COR-L47 (cell line): ENCODE measurements at regions not wholly inside any gene's neighbourhood (a gene's known extent, or its start where the extent isn't known, plus 50 kb on each side); places are given as distances from the start of the nearest gene placed in this dataset.

ENCODE experiments used
- DNase-seq: peaks from one replicate; lab custom pipeline; 2025; lab: John Stamatoyannopoulos, UW

DNA sequence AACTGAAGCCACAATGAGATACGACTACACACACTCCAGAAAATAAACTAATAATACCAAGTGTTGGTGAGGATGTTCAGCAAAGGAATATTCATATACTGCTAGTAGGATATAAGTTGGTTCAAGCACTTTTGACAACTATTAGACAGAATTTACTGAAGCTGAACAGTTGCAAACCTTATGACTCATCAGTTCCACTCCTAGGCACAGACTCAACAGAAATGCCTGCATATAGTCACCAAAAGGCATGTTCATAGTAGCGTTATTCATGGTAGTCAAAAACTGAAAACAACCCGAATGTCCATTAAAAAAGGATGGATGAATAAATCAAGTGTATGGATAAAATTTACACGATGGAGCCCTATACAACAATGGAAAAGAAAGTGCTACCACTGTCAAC, 232.0 kb downstream of the ANAPC1 start:
- DNase-seq = no peak

DNA sequence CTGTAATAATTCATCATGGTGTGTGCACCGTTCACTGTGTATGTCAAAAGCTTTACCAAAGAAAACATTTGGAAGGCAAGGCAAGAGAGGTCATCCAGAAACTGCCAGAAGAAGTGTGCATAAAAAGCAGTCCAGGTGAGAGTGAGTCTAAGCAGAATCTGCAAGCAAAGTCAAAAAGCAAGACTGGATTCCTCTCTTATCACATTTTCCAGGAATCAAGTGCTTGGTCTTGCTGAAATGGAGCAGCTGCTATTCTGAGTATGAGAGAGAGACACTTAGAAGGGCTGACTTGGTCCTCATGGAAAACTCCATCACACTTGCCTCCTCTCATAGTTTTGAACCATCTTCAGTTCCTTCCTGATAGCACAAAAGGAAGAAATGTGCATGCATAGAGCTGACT, 231.3 kb downstream of the ANAPC1 start:
- no peak for DNase-seq

DNA sequence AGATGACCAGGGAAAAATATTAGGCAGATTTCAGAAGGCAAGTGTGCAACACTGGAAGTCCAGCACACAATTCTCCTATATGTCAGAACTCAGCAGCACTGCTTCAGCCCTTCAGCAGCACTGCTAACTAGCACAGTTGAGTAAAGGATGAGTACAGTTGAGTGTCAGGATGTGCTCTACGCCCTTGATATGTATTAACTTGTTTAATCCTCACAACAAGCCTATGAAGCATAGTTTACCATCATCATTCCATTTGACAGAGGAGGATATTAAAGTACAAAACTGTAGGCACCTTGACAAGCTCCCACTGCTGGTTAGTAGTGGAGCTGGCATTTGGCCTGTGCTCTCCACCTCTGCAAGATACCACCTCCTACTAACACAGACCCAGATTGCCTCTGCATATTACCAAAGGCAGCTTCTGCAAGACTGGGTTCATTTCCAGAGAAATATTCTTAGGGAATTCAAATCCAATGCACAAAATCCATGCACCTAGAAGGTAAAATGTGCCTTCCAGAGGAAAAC, 230.8 kb downstream of the ANAPC1 start:
- no peak for DNase-seq

DNA sequence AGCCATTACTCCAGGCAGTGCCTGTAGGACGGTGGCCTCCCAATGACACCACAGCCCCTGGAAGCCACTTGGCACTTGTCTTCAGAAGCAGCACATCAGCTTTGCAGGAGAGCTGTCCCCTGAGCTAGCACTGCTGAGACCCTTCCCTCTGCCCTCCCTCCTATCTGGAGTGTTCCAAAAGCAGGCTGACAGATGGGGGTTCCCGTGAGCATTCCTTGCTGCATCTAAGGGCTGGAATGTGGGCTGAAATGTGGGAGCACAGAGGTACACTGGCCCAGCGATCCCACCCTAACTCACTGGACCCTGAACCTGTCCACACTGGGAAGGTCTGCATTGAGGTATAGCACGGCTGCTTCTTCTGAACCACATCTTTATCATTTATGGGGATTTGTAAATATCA, 230.1 kb downstream of the ANAPC1 start:
- DNase-seq = no peak

DNA sequence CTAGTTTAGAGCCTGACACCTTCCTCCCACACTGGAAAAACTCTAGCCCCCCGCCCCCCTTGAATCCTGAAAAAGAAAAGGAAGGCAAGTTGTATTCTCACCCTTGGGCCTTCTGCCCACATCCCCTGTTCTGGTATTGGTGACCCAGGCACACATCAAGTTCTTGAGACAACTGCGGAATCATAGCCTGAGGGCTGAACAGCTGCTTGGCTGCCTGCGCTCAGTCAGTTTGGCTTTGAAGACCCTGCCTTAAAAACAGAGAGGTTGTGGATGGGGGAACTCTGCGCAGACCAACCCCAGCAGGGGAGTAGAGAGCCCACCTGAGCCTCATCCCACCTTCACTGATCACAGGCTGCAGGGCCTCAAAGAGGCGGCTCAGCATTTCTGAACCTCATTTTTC, 229.2 kb downstream of the ANAPC1 start:
- no peak for DNase-seq

DNA sequence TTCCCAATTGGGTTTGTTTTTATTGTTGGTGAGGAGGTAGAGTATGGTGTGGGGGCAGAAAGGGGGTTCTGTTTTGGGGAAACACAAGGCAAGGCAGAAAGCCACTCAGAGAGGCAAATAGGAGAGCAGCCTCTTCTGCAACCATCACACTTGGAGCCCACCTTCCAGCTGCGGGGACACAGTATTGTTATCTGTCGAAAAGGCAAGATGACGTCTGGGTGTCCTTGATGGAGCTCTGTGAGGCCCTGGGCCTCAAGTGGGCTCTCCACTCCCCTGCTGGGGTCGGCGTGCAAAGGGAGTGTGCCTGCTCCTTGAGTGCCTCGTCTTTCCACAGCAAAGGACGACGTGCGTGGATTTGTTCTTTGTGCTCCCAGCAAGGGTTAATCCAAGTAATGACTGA, 227.6 kb downstream of the ANAPC1 start:
- DNase-seq = no peak

DNA sequence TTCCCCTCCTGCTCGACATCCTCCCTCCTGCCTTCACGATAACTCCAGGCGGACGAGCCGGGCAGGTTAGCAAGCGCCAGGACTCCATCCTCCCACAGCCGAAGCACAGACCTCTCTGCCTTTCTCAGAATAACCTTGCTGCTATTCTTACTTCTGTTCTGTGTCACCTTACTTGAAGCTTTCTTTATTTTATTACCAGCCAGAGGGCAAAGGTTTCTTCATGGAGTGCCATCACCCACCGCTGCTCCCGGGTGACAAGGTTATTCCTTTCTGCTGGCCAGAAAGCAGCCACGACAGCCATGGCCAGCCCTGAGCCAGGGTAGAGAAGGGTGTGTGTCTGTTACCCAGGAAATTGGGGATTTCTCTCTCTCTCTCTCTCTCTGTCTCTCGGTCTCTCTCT, 227.1 kb downstream of the ANAPC1 start:
- no peak for DNase-seq

DNA sequence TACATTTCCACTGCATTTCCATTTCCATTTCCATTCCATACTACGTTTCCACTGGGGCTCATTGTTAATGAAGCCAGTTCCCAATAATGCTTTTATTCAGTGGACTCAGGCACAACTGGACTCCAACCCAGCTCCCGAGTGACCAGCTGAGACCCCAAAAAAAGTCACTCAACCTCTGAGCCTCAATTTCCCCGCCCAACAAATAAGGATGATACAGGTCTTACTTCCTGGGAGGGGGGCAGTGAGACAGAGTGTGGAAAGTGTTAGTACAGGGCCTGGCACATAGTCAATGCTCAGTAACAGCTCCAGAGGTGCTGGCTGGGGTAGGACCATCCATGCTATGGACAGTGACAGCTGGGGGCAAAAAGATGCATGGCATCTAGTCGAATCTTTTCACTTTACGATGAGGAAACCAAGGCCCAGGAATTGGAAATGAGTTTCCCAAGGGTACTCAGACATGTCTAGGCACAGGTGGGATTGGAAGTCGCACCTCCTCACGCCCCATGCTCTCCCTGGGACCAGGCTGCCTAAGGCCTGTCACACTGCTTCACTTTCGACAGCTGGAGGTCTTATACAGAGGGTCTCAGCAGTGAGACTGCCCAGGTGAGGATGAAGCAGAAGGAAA, 226.5 kb downstream of the ANAPC1 start:
- no peak for DNase-seq

DNA sequence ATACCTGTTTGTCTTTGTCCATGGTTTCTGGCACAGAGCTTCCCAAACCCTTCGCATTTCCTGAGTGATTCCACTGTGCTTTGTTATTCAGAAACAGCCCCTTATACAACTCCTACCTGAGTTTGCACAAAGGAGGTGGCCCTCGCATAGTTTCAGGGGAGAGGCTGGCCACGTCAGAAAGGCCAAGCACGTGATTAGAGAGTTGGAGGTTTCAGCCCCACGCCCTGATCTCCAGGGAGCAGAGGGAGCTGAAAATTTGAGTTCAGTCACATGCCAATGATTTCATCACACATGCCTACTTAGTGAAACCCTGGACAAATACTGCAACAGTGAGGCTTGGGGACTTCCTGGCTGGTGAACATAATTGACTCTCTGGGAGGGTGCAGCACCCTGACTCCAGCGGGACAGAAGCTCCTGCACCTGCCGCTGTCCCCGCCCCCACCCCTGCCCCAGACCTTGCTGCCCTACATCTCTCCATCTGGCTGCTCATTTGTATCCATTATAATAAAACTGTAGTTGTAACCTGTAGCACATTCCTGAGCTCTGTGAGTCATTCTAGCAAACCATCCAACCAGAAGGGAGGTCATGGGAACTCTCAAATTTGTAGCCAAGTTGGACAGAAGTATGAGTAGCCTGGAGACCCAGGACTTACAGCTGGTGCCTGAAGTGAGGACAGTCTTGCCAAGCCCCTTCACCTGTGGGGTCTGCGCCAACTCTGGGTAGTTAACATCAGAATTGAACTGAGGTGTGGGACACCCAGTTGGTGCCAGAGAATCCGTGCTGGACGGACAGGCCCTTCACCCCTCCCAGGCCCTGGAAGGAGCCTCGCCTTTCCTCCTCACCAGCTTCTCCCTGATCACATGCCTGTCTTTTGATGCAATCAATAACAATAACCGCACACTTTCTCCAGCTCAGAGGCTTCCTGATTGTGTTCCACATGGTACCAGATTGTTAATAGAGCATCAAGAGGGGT, 224.3 kb downstream of the ANAPC1 start:
- DNase-seq = no peak

DNA sequence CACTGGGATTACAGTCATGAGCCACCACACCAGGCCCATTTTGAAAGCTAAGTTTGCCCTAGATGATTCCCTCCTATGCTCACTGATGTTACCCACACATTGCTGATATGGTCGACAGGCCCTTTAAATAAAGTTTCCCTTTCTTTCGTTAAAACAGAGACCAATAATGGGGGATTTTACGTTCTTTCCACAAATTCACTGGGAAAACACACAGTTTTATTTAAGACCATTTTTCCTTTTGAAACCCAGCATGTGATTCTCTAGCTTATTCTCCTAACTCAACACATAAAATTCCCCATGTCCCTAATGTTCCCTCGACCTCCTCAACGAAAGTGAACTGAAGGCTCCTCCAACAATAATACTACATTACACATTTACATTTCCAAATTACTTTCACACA, 223.2 kb downstream of the ANAPC1 start:
- no peak for DNase-seq

DNA sequence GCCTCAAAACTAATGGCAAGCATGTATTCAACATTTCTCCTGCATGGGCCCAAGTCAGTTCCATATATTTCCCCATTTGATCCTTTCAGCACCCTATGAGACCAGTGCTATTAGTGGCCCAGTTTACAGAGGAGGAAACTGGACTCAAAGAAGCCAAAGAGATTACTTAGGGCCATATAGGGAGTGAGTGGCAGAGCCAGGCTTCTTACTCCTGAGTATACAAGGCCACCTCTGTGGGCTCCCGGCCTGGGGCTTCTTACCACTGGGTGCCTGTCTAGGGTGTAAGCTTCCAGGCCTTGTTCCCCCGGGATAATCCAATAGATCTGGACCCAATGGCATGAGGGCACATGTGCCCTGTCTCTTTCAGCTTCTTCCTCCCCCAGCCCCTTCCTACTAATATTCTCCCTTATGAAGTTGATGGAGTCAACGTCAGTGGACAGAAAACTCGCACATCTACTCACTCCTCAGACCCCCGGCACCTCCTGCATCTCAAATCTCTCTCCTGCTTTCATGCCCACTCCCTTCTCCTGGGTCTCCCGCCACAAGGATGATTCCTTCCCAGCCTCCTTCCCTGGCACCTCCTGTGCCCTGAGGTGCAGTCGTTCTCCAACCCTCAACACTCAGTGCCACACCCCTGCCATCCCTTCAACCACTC, 222.6 kb downstream of the ANAPC1 start:
- no peak for DNase-seq

DNA sequence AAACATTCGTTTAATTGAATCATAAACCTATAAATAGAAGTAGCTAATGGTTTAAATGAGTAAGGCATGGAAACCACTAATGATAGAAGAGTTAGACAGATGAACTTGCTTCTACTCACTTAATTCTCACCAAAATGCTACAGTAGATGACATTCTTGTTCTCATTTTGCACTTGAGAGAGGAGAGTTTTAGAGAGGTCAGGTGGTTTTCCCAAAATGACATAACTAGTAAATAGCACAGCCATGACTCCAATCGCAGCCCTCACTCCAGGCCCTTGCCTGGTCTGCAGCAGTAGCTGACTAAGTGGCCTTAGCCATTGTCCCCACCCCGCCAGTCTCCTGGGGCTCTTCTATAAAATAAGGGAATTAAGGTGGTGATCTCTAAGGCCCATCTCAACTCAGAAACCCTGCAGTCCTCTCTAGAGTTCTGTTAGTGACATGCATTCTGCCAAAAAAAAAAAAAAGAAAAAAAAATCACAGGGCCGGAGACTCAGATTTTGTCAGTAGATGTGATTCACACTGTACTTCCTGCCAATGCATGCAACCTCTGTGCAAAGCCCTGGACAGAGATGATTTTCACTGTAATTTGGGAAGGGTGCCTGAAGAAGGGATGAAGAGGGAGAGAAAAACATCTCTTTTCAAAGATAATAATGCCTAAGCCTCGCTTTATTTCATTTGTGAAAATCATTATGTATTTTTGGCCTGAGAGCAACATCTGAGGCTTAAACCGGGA, 221.8 kb downstream of the ANAPC1 start:
- DNase-seq = no peak

DNA sequence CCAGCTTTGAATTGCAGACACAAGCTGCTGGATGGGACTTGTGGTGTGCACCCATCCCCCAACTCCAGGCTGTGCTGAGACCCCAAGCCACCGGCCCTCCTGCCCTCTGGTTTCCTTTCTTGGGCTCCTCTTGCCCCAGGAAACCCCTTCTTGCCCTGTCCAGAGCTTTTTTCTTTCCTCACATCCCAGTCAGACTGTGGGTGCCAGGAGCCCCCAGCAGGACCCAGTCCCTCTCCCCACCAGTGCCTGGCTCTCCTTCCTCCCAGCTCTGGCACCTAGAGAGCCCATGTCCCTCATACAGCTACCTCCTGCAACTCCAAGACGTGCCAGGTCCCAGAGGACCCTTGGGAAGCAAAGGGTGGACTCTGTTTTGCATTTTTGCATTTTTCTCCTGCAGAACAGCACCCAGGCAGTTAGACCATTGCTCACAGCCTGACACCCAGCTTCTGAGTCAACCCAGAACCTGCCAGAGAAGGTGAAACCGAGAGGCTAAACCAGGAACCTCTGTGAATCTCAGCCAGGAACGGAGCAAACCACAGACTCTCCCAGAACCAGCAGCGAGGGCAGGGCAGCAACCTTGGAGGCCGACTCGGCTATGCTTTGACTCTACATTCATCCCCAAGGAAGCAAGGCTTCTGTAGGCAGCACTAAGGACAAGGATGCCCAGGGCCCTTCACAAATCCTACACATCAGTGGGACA, 221.1 kb downstream of the ANAPC1 start:
- DNase-seq = no peak

DNA sequence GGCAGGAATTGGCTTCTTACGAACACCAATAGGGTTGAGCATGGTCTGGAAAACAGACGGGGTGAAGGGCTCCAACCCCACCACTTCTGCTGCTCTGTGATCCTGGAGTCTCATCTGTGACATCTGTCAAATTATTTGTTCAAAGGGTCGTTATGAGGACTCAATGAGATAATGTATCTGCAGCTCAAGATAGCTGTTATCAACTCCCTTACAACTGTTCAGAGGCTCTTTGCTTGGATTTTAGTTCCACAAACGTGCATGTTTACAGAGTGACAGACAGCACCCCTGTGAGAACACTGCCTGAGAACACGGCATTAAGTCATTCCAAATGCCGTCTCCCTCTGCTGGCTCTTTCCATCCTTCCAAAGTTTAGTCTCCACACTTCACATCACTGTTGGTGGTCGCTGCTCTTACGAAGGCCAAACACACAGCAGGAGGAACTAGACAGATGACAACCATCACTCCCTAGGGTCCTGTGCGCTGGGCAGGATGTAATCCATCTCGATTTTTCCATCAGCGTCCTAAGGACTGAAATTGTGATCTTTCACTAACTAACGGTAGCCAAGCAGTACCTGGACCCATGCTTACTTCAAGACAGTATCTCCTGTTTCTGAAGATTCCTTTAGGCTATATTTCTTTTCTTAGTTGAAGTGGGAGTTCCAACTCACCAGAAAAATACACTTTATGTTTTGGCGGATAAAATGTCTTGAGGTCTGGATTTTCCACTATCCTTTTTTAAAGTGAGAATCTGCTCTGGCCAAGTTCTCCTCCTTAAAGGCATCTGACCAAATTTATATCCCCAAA, 220.3 kb downstream of the ANAPC1 start:
- no peak for DNase-seq

DNA sequence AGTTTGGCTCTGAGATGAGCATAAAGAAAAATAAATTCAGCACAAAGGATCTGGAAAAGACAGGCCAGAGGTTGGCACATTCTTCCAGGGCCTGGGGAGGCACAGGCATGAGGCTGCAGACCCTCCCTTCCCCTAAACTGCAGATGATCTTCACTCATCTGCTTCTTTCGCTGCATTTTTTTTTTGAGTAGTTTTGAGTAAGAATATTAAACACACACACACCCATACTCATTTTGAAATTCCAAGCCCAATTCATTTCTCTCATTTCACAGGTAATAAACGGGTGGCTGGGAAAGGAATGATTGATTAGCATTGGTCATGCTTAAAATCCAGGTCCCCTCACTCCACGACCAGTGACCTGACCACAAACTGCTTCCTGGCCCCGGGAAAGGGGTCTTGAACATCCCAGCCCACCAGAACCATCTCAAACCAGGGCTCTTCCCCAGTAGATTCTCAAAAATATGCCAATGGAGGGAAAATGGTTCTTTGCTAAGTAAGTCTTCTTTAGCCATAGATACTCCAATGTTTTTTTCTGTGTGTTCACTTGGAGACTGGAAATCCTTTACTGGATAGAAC, 219.6 kb downstream of the ANAPC1 start:
- no peak for DNase-seq

DNA sequence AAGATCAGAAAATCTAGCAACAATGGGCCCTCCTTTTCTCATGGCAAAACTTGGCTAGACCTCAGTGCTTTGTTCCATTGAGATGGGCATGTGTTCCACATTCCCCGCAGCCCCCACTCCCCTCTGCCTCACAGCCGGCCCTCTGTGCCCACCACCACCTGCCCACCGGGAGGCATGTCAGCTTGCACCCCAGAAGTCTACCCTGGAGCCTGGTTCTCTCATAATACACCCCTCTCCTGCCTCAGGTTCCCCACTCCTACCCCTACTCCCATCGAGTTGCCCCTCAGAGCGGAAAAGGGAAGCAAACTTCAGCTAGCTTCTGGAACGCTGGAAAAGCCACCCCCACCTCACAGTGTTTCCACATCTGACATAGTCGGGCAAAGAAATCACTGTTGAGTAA, 219.0 kb downstream of the ANAPC1 start:
- no peak for DNase-seq

DNA sequence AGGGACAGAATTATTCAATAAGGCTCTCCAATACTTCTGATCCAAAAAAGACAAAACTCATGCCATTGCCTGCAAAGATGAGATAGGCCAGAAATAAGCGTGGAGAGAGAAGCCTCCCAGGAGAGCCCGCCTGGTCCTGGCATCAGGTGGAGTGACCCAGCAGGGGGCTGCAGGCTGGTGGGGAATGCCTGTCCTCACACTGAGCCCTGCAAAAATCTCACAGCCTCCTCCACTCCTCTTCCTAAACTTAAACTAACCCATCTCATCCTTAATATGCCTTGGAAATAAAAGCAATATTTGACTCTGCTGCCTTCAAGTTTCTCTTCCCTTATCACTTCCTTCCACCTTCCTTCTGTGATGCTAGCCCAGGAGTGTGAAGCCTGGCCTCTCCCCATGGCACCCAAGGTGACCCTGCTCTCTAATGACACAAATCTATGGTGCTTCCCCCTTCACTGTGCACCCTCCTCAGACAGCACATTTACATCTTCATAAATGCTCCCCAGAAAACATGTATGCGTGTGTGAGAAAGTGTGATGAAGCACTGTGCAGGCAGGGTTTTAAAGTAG, 218.4 kb downstream of the ANAPC1 start:
- no peak for DNase-seq

DNA sequence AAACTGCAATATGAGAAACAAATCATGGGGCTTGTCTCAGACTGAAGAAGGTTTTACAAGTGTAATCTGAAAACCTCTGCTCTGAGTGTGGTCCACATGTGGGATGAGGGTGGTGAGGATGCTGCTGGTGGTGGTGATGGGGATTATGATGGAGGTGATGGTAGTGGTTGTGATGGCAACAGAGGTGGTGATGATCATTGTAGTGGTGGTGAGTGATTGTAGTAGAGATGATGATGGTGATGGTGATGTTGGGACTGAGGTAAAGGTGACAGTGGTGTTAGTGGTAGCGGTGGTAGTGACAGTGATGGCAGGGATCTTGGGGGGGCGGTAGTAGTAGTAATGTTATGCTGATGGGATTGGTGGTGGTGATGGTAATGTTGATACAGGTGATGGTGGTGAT, 217.8 kb downstream of the ANAPC1 start:
- no peak for DNase-seq

DNA sequence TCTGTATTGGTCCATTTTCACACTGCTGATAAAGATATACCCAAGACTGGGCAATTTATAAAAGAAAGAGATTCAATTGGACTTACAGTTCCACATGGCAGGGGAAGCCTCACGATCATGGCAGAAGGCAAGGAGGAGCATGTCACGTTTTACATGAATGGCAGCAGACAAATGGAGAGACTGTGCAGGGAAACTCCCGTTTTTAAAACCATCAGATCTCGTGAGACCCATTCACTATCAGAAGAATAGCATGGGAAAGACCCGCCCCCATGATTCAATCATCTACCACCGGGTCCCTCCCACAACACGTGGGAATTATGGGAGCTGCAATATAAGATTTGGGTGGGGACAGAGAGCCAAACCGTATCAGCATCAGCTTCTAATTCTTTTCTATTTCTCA, 217.0 kb downstream of the ANAPC1 start:
- no peak for DNase-seq
